ENCODE measurements at regions not wholly inside any gene's neighbourhood (a gene's known extent, or its start where the extent isn't known, plus 50 kb on each side); places are given as distances from the start of the nearest gene placed in this dataset.
A peak's percentile ranks its signal among the peaks of the same experiment; 100 is the strongest.
"Not testable (repeated sequence)": the region's sequence is repeated elsewhere in the genome, so short reads cannot be mapped to it uniquely, and the experiment has no call there.

DNA sequence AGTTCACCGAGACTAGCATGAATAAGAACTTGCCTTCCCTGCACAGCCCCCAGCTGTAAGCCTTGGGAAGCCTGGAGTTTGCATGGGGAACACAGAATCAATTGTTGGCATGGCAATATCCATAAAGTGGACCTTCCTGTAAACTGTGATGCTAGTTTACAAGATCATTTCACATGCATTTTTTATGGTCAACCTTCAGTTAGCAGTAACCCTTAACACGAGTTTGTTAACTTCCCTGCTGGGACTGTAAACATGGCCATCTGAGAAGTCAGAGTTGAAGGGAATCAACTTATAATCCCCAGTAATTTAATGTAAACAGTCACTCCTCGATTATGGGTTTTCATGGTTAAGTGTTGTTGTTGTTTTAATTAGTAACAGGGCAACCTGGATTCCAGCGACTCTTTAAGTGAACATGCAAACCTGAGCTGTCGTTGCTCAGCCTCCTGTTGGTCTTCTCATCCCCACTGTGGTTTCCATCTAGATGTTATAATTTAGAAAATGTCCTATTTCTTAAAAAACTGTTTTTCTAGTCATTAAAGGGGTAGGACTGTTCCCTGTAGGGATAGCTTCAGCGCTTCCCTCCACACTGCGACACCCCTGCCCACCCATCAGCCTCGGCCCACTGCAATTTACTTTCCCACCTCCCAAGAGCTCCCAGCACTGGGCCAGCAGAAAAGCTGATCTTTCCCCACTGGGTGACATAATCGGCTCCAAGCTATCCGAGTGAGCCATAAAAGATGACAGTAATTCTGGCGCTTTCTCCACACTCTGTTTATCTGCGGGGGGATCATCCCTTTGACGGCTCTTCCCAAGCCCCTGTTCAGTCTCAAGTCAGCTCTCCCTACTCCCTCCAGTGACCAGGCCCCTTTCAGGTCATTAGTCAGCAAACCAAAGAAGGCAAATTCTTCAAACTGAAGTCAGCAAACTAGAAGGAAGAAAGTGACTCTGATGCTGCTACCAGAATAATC is 107.6 kb upstream of the IPO9 start:
- DNase-seq (ENCODE audit: low read depth in 2 of 3, low spot score in 2 of 3), result no peak

- no peak for DNase-seq (ENCODE audit: low read depth in 2 of 3, low spot score in 2 of 3)
Observed at GRCh38 chr1:201724039-201724765, 104.8 kb upstream of the IPO9 start.

DNA sequence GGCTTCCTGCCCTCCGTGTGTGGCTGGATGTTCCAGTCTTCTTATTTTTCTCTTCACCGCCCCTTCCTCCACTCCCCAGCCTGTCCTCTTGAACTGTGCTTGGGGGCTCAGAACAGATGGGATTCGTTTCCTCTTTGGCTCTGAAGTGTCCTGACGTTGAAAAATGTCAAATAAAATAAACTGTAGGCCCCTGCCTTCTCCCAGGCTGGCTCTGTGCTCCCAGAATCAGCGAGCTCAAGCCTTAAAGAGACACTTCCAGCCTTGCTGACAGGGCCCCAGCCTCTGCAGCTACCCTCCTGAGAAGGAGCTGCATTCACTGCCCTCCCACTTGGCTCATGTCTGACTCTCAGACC is 104.2 kb upstream of the IPO9 start:
- DNase-seq (ENCODE audit: low read depth in 2 of 3, low spot score in 2 of 3), result no peak

DNA sequence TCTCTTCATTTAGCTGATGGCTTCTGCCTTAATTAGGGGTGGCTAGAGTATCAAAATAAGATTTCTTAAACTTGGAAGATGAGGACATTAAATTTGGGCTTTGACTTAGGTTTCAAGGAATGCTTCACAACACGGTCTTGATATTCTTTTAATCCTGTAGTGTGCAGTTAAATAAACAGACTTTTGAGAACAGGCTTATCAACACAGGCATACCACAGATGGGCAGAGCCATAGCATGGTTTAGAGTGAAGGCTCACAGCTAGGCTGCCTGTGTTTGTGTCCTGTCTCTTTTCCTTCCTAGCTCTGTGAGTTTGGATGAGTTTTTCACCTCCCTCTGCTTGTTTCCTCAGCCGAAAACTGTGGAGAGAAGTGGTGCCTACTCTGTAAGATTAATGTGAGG is 102.3 kb upstream of the IPO9 start:
- DNase-seq (ENCODE audit: low read depth in 2 of 3, low spot score in 2 of 3), result no peak

DNA sequence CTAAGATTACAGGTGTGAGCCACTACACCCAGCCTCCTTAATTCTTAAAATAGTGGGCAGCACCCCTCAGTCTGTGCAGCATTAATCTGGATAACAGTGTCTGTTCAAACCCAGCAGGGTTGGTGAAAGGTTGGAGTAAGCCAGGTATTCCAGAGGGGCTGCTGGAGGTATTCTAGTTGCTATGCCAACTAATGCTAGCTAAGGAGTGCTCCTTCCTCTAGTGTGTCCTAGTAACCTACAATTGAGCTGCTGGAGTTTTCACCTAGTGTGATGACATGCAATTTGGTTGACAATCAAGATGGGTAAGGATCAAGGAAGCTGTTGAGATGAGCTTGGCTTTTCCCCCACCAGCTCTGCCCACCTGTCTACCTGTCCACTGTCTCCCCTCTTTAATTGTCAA is 100.2 kb upstream of the IPO9 start:
- no peak for DNase-seq (ENCODE audit: low read depth in 2 of 3, low spot score in 2 of 3)

DNA sequence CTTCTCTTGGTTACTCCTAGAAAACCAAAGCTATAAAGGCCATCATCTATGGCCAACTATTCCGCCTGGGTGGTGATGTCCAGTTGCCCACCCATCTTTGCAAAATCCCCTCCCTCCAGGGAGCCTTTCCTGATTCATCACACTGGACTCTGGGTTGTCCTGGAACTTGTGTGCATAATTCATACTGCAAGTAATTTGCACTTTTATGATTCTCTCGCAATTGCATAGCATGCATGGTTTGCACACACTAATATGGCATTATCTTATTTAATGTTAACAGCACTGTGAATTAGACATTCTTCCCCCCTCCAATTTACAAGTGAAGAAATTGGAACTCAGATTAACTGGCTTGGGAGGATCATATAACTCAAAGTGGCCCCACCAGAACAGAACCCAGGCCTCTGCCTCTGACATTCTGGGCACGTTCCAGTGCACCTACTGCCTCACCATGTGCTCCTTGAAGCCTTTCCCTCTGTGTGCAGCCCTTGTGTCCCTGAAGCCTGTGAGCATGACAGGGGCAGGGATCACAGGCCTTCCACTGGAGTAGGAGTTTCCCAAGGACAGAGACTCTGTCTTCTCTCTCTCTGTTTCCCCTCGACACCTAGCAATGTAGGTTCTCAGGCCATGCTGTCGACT is 98.9 kb upstream of the IPO9 start:
- DNase-seq (ENCODE audit: low read depth in 2 of 3, low spot score in 2 of 3), result no peak

DNA sequence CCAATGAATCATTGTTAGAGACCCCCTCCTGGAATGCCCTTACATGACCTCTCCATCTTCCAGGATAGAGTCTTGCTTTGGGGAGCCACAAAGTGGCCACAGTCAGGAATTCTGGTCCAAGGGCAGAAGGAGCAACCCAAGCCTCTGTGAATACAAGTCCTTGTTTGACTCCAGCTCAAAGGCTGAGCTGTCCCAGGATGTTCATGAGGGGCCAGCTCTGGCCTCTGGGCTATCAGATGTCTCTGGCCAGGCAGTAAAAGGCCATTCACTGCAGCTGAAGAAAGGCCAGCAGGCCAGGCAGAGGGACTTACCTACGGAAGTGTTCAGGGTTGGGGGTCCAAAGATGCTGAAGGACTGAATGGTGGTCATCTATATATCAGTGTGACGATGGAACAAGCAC is 98.3 kb upstream of the IPO9 start:
- DNase-seq (ENCODE audit: low read depth in 2 of 3, low spot score in 2 of 3), result no peak

DNA sequence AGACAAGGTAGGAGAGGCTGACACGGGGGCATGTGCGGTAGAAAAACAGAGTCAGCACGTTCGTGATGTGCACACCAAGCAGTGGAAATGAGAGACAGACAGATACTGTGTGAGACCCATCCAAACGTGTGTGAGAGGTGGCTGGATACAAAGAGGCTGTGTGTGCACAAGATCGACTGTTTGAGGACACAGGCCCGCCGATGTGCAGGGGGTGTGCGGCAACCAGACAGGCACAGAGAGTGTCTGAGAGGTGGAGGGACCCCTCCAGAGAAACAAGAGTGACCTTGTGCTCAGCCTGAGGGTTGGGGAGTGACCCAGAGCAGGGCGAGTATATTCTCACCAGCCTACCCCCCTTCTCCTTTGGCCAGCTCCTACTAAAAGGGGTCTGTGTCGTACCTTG is 97.8 kb upstream of the IPO9 start:
- no peak for DNase-seq (ENCODE audit: low read depth in 2 of 3, low spot score in 2 of 3)

GRCh38 chr1:201731592-201731991 is 97.4 kb upstream of the IPO9 start:
- no peak for DNase-seq (ENCODE audit: low read depth in 2 of 3, low spot score in 2 of 3)

DNA sequence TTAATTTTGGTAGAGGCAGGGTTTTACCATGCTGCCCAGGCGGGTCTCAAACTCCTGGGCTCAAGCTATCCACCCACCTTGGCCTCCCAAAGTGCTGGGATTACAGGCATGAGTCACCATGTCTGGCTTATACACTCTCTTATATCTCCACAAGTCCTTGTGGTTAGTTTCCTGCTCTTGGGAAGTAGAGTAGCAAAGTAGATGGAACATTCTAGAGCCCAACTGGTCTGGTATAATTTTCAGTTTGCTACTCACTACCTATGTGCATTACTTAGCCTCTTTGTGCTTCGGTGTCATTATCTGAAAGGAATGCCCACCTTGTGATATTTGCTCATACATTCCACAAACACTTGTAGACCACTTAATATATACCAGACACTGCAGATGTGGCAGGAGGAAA is 96.6 kb upstream of the IPO9 start:
- DNase-seq (ENCODE audit: low read depth in 2 of 3, low spot score in 2 of 3), result no peak

DNA sequence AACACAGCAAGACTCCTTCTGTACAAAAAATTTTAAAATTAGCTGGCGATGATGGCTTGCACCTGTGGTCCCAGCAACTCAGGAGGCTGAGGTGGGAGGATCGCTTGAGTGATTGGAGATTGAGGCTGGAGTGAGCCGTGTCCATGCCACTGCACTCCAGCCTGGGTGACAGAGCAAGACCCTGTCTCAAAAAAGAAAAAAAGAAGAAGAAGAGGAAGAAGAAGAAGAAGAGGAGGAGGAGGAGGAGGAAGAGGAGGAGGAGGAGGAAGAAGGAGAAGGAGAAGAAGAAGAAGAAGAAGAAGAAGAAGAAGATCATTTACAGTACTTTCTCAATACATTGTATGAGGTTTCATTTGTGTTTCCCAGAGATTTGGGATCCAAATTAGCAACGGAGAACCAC is 94.7 kb upstream of the IPO9 start:
- DNase-seq (ENCODE audit: low read depth in 2 of 3, low spot score in 2 of 3), result not testable (repeated sequence)

- DNase-seq (ENCODE audit: low read depth in 2 of 3, low spot score in 2 of 3), result no peak
Observed at GRCh38 chr1:201734786-201735185, 94.2 kb upstream of the IPO9 start.

GRCh38 chr1:201736707-201737320 is 92.1 kb upstream of the IPO9 start:
- DNase-seq (ENCODE audit: low read depth in 2 of 3, low spot score in 2 of 3), result no peak

- no peak for DNase-seq (ENCODE audit: low read depth in 2 of 3, low spot score in 2 of 3)
Observed at GRCh38 chr1:201737352-201738060, 91.5 kb upstream of the IPO9 start.

DNA sequence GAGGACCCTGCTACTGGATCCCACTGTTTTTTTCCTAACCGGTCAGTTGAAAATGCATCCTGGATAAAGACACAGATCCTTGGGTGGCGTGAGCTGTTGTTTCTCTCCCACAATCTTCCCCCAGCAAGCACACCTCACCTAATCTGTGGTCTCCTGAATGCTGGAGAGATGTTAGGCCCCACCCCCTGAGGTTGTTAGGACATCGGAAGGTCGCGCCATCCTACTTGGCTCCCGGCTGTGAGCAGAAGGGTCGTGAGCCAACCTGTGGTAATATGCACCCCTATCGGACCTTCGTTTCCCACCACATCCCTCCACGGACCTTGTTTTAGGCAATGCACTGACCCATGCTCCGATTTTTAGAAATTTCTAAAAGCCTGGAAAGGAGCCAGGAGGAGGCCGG is 89.9 kb upstream of the IPO9 start:
- no peak for DNase-seq (ENCODE audit: low read depth in 2 of 3, low spot score in 2 of 3)

DNA sequence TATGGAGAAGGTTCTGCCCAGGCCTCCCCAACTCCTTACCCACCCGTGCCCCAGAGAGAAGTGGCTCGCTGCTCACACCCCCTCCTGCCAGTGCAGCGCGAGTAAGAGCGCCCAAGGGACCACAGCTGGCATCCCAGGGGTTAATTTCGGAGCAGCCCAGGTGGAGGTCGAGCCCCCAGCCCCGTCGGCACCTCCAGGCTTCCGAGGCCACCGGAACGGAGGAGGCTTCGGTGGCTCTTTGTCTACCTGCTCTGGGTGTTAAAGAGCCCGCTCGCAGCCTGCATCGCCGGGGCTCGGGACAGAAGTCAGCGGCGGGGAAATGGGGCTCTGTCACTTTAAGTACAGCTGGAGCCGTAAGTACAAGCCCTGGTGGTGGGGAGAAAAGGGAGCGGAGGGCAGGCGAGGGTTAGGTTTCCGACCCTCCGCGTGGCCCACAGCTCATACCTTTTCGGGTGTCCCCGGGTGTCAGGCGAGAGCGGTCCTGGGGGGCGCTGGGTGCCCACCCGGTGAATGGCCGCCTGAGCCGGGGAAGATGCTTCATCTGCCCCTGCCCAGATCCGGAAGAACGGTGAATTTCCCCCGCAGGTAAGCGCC is 89.4 kb upstream of the IPO9 start:
- DNase-seq (ENCODE audit: low read depth in 2 of 3, low spot score in 2 of 3), result peak in 1 of 3 experiments; percentile 11

GRCh38 chr1:201740086-201740541 is 88.8 kb upstream of the IPO9 start:
- no peak for DNase-seq (ENCODE audit: low read depth in 2 of 3, low spot score in 2 of 3)

- no peak for DNase-seq (ENCODE audit: low read depth in 2 of 3, low spot score in 2 of 3)
Observed at GRCh38 chr1:201740670-201741111, 88.3 kb upstream of the IPO9 start.

- no peak for DNase-seq (ENCODE audit: low read depth in 2 of 3, low spot score in 2 of 3)
Observed at GRCh38 chr1:201741763-201742342, 87.1 kb upstream of the IPO9 start.

DNA sequence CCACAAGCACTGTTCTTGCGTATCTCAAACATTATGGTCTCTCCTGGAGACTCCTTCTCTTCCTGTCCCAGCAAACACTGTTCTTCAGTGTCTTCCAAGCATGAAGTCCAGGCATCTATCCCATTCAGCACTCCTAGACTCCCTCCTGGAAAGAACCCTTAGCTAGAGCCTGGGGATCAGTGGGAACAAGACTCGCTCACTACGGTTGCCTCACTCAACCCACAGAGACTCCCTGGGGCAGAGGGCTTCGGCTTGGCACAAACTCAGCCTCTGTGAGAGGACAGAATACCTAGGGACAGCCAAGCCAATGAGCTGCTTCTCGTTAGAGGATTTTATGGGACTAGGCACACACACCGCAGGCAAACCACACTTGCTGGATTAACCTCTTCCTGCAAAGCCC is 86.5 kb upstream of the IPO9 start:
- no peak for DNase-seq (ENCODE audit: low read depth in 2 of 3, low spot score in 2 of 3)
